MM.1S (cell line): ENCODE measurements at regions not wholly inside any gene's neighbourhood (a gene's known extent, or its start where the extent isn't known, plus 50 kb on each side); places are given as distances from the start of the nearest gene placed in this dataset.

Experiments used
- DNase-seq: peaks from one replicate; pipeline ENCODE4 v3.0.0-alpha.2; 2015
- H2AFZ ChIP-seq: fragments of 300-600 bp; sonication (generic); 2 replicates; pipeline ENCODE4 v1.6.0; 2016; ENCODE audit warnings: antibody characterized with exemption, low read length
- H3F3A ChIP-seq: fragments of 300-600 bp; sonication (generic); 2 replicates; pipeline ENCODE4 v1.6.1; 2016; ENCODE audit warnings: mild to moderate bottlenecking, antibody characterized with exemption, low read length, moderate library complexity, mixed read lengths; ENCODE audit not compliant: insufficient read depth
- H3K27ac ChIP-seq: fragments of 300-600 bp; sonication (generic); 2 replicates; pipeline ENCODE4 v1.5.1; 2016; ENCODE audit warnings: mild to moderate bottlenecking, low read length
- H3K27me3 ChIP-seq: fragments of 300-600 bp; sonication (generic); replicated peaks from 2 replicates; pipeline ENCODE4 v1.6.0; 2016; ENCODE audit warnings: low read length; ENCODE audit not compliant: insufficient read depth
- H3K36me3 ChIP-seq: fragments of 300-600 bp; sonication (generic); replicated peaks from 2 replicates; pipeline ENCODE4 v1.6.1; 2016; ENCODE audit warnings: mild to moderate bottlenecking, low read length, mixed read lengths; ENCODE audit not compliant: insufficient read depth
- H3K4me1 ChIP-seq: fragments of 300-600 bp; sonication (generic); 2 replicates; pipeline ENCODE4 v1.6.1; 2016; ENCODE audit warnings: low read length, mixed read lengths
- H3K4me2 ChIP-seq: fragments of 300-600 bp; sonication (generic); 2 replicates; pipeline ENCODE4 v1.6.0; 2016; ENCODE audit warnings: low read depth, low read length
- H3K4me3 ChIP-seq: fragments of 300-600 bp; sonication (generic); 2 replicates; pipeline ENCODE4 v1.5.1; 2016; ENCODE audit warnings: low read length, mixed read lengths
- H3K79me2 ChIP-seq: fragments of 300-600 bp; sonication (generic); 2 replicates; pipeline ENCODE4 v1.6.1; 2016; ENCODE audit warnings: mixed run types, low read length, mixed read lengths
- H3K9ac ChIP-seq: fragments of 300-600 bp; sonication (generic); 2 replicates; pipeline ENCODE4 v1.6.1; 2016; ENCODE audit warnings: low read length, mixed read lengths
- H3K9me2 ChIP-seq: fragments of 300-600 bp; sonication (generic); replicated peaks from 2 replicates; pipeline ENCODE4 v1.6.1; 2016; ENCODE audit warnings: mild to moderate bottlenecking, low read length, mixed read lengths; ENCODE audit not compliant: insufficient read depth
- H3K9me3 ChIP-seq: fragments of 300-600 bp; sonication (generic); replicated peaks from 2 replicates; pipeline ENCODE4 v1.6.1; 2016; ENCODE audit warnings: mild to moderate bottlenecking, low read length, mixed read lengths; ENCODE audit not compliant: insufficient read depth
- H4K20me1 ChIP-seq: fragments of 300-600 bp; sonication (generic); 2 replicates; pipeline ENCODE4 v1.6.1; 2016; ENCODE audit warnings: mild to moderate bottlenecking, low read length, moderate library complexity, mixed read lengths; ENCODE audit not compliant: insufficient read depth
- EZH2 ChIP-seq: fragments of 300-600 bp; sonication (generic); optimal IDR thresholded peaks from 2 replicates; pipeline ENCODE3; 2017; ENCODE audit warnings: low read depth, mild to moderate bottlenecking, antibody characterized with exemption, low read length, mixed read lengths
- EZH2phosphoT487 ChIP-seq: fragments of 300-600 bp; sonication (generic); IDR thresholded peaks from 2 replicates; pipeline ENCODE4 v1.6.1; 2018; ENCODE audit warnings: antibody characterized with exemption, low read length
- TF ChIP-seq, protein P1 (sequence below): fragments of 300-600 bp; sonication (generic); IDR thresholded peaks from 2 replicates; pipeline ENCODE4 v1.5.1; 2016; ENCODE audit warnings: antibody characterized with exemption, low read length, mixed read lengths

DNA sequence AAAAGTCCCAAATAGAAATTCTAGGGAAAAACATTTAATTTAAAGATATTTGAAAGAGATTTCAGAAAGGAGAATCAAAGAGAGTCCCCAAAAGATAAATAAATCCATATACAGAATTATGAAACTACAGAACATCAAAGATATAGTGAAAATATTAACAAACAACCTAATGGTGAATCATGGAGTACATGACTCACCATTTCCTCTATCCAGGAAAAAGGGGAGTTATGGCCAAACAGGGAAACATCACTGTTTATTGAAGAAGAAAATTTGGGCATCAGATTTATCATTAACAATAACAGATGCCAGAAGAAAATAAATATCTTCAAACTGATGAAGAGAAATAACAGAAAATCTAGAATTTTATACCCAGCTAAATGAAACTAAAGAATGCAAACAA is 448.3 kb downstream of the CDH2 start:
- Histone ChIP-seq H3K4me1 (no peaks in the 10 kb centered on the region), H3K79me2 (no peaks in the 10 kb centered on the region), H3K9me2 (no peaks in the 10 kb centered on the region), H3K27me3 (no peaks in the 10 kb centered on the region), H3K9ac (no peak overlapping the region), H3K27ac (no peak overlapping the region), H2AFZ (no peak overlapping the region), H3K4me2 (no peak overlapping the region), H3F3A (no peaks in the 10 kb centered on the region), H3K4me3 (no peak overlapping the region), H4K20me1 (no peaks in the 10 kb centered on the region), H3K36me3 (no peaks in the 10 kb centered on the region), H3K9me3 (no peaks in the 10 kb centered on the region)
- no peak for DNase-seq
- TF ChIP-seq EZH2phosphoT487 (no peak), EZH2 (no peak)
- TF ChIP-seq, protein P1, sequence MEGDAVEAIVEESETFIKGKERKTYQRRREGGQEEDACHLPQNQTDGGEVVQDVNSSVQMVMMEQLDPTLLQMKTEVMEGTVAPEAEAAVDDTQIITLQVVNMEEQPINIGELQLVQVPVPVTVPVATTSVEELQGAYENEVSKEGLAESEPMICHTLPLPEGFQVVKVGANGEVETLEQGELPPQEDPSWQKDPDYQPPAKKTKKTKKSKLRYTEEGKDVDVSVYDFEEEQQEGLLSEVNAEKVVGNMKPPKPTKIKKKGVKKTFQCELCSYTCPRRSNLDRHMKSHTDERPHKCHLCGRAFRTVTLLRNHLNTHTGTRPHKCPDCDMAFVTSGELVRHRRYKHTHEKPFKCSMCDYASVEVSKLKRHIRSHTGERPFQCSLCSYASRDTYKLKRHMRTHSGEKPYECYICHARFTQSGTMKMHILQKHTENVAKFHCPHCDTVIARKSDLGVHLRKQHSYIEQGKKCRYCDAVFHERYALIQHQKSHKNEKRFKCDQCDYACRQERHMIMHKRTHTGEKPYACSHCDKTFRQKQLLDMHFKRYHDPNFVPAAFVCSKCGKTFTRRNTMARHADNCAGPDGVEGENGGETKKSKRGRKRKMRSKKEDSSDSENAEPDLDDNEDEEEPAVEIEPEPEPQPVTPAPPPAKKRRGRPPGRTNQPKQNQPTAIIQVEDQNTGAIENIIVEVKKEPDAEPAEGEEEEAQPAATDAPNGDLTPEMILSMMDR: no peak

DNA sequence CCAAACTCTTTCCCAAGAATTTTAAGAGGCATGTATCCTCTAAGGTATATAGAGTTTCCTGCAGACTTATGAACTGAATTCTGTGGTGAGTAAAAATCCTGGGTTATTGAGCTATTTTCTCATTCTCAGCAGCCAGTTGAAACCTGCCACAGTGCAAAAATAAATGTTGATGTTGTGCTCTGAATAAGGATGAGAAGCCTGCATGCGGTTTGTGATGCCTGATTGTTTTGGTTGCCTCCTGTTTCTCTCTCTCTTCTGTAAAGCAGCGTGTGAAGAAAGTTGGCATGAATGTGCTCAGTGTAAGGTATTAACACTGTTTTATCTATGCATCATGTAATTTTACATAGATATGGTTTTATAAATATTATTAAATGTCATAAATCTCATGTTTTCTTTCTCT is 452.6 kb downstream of the CDH2 start:
- H2AFZ ChIP-seq: no peak overlapping the region
- no peaks in the 10 kb centered on the region for H4K20me1 ChIP-seq
- no peaks in the 10 kb centered on the region for H3K79me2 ChIP-seq
- no peak overlapping the region for H3K27ac ChIP-seq
- H3K27me3 ChIP-seq: no peaks in the 10 kb centered on the region
- H3K9me3 ChIP-seq: no peaks in the 10 kb centered on the region
- H3K9me2 ChIP-seq: no peaks in the 10 kb centered on the region
- H3K4me2 ChIP-seq: no peak overlapping the region
- TF ChIP-seq EZH2: no peak
- TF ChIP-seq, protein P1: no peak
- no peak for TF ChIP-seq EZH2phosphoT487
- no peaks in the 10 kb centered on the region for H3K36me3 ChIP-seq
- no peaks in the 10 kb centered on the region for H3F3A ChIP-seq
- DNase-seq: no peak
- H3K4me3 ChIP-seq: no peak overlapping the region
- no peaks in the 10 kb centered on the region for H3K4me1 ChIP-seq
- no peak overlapping the region for H3K9ac ChIP-seq

DNA sequence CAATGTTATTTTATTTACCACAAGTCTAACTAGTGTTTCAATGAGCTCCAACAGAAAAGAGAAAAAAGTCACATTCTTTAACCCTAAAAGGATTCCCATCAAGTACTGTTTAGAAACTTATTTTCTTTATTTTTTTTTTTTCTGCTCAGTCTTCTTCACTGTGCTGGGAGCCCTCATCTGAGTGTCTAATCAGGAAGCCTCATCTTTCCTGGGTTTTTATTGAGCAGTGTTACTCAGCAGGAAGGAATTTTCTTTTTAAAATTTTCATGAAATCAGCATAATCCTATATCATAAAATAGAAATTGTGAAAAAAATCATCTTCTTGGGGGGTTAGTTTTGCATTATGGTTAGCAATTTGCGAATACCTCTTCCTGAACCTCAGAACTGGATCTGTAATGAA is 453.8 kb downstream of the CDH2 start:
- Histone ChIP-seq H3K4me1 (no peaks in the 10 kb centered on the region), H3K79me2 (no peaks in the 10 kb centered on the region), H2AFZ (no peak overlapping the region), H3K9ac (no peak overlapping the region), H3K27ac (no peak overlapping the region), H3F3A (no peaks in the 10 kb centered on the region), H3K36me3 (no peaks in the 10 kb centered on the region), H3K9me2 (no peaks in the 10 kb centered on the region), H4K20me1 (no peaks in the 10 kb centered on the region), H3K9me3 (no peaks in the 10 kb centered on the region), H3K27me3 (no peaks in the 10 kb centered on the region), H3K4me3 (no peak overlapping the region), H3K4me2 (no peak overlapping the region)
- TF ChIP-seq EZH2: no peak
- TF ChIP-seq, protein P1: no peak
- no peak for TF ChIP-seq EZH2phosphoT487
- no peak for DNase-seq
